ENCODE measurements at regions not wholly inside any gene's neighbourhood (a gene's known extent, or its start where the extent isn't known, plus 50 kb on each side); places are given as distances from the start of the nearest gene placed in this dataset.

- Histone ChIP-seq H3K36me3 (no peaks in the 10 kb centered on the region), H3K4me3 (ENCODE audit: low read depth, low read length) (no peak overlapping the region), H3K27me3 (ENCODE audit: insufficient read depth, low read depth, severe bottlenecking) (no peaks in the 10 kb centered on the region), H3K27ac (no peak overlapping the region), H3K9me3 (ENCODE audit: severe bottlenecking) (no peaks in the 10 kb centered on the region)
- no peak for DNase-seq
- TF ChIP-seq CTCF (IDR thresholded peaks at IDR 0.05; ENCODE audit: low read depth, low read length) = no peak
These were observed 288.9 kb upstream of the DMAC1 start for GRCh38 chr9:8088477-8088876.

GRCh38 chr9:8085986-8086385 lies 286.4 kb upstream of the DMAC1 start:
- Histone ChIP-seq H3K36me3 (no peaks in the 10 kb centered on the region), H3K9me3 (ENCODE audit: severe bottlenecking) (no peaks in the 10 kb centered on the region), H3K27me3 (ENCODE audit: insufficient read depth, low read depth, severe bottlenecking) (no peaks in the 10 kb centered on the region), H3K4me3 (ENCODE audit: low read depth, low read length) (no peak overlapping the region), H3K27ac (no peak overlapping the region)
- TF ChIP-seq CTCF (IDR thresholded peaks at IDR 0.05; ENCODE audit: low read depth, low read length) = no peak
- DNase-seq = no peak

- H3K4me3 ChIP-seq (ENCODE audit: low read depth, low read length) = no peak overlapping the region
- no peak for TF ChIP-seq CTCF (IDR thresholded peaks at IDR 0.05; ENCODE audit: low read depth, low read length)
- no peaks in the 10 kb centered on the region for H3K27me3 ChIP-seq (ENCODE audit: insufficient read depth, low read depth, severe bottlenecking)
- no peak overlapping the region for H3K27ac ChIP-seq
- no peaks in the 10 kb centered on the region for H3K9me3 ChIP-seq (ENCODE audit: severe bottlenecking)
- no peaks in the 10 kb centered on the region for H3K36me3 ChIP-seq
- DNase-seq = no peak
These were observed 279.1 kb upstream of the DMAC1 start for GRCh38 chr9:8078641-8079140.

GRCh38 chr9:8074713-8075286 lies 275.2 kb upstream of the DMAC1 start:
- TF ChIP-seq CTCF (IDR thresholded peaks at IDR 0.05; ENCODE audit: low read depth, low read length) = no peak
- Histone ChIP-seq H3K9me3 (ENCODE audit: severe bottlenecking) (no peaks in the 10 kb centered on the region), H3K27ac (no peak overlapping the region), H3K36me3 (no peaks in the 10 kb centered on the region), H3K27me3 (ENCODE audit: insufficient read depth, low read depth, severe bottlenecking) (no peaks in the 10 kb centered on the region), H3K4me3 (ENCODE audit: low read depth, low read length) (no peak overlapping the region)
- no peak for DNase-seq

GRCh38 chr9:8071445-8071798 lies 271.8 kb upstream of the DMAC1 start:
- no peak overlapping the region for H3K27ac ChIP-seq
- no peak overlapping the region for H3K4me3 ChIP-seq (ENCODE audit: low read depth, low read length)
- H3K27me3 ChIP-seq (ENCODE audit: insufficient read depth, low read depth, severe bottlenecking) = no peaks in the 10 kb centered on the region
- no peaks in the 10 kb centered on the region for H3K9me3 ChIP-seq (ENCODE audit: severe bottlenecking)
- peak; percentile 17 for DNase-seq
- no peak for TF ChIP-seq CTCF (IDR thresholded peaks at IDR 0.05; ENCODE audit: low read depth, low read length)
- H3K36me3 ChIP-seq = no peaks in the 10 kb centered on the region

- H3K27me3 ChIP-seq (ENCODE audit: insufficient read depth, low read depth, severe bottlenecking) = no peaks in the 10 kb centered on the region
These were observed 271.3 kb upstream of the DMAC1 start for GRCh38 chr9:8070779-8071444.

More at GRCh38 chr9:8070779-8071444, 271.3 kb upstream of the DMAC1 start:
- Histone ChIP-seq H3K27ac (no peak overlapping the region), H3K9me3 (ENCODE audit: severe bottlenecking) (no peaks in the 10 kb centered on the region), H3K4me3 (ENCODE audit: low read depth, low read length) (no peak overlapping the region), H3K36me3 (no peaks in the 10 kb centered on the region)
- TF ChIP-seq CTCF (IDR thresholded peaks at IDR 0.05; ENCODE audit: low read depth, low read length) = no peak
- no peak for DNase-seq
